Activated naive CD8-positive, alpha-beta T cell treated with anti-CD3 and anti-CD28 coated beads, Interleukin-2, amount 10 ng/mL, durations not matched to agents 7 days and 5 days (primary cell): ENCODE measurements at regions not wholly inside any gene's neighbourhood (a gene's known extent, or its start where the extent isn't known, plus 50 kb on each side); places are given as distances from the start of the nearest gene placed in this dataset.
"Not testable (repeated sequence)": the region's sequence is repeated elsewhere in the genome, so short reads cannot be mapped to it uniquely, and the experiment has no call there.

Experiments
- ATAC-seq: fragments of 150-1000 bp; cut with Tn5 transposase; one replicate; pipeline ENCODE4 v1.10.0; 2021; ENCODE audit warnings: low read depth, moderate library complexity
- POLR2A ChIA-PET: fragments of 350-600 bp; sonication (Branson Sonifier 250); formaldehyde crosslinking; loops from one replicate; lab custom pipeline; 2021; ENCODE audit warnings: antibody characterized with exemption; lab: Charles Lee
- DNase-seq: peaks from one replicate; pipeline ENCODE4 v3.0.0; 2021
- H3K27ac Mint-ChIP-seq: one replicate; pipeline ENCODE4 v1.8.0; 2022; ENCODE audit warnings: mild to moderate bottlenecking, mixed read lengths
- H3K27me3 Mint-ChIP-seq: one replicate; pipeline ENCODE4 v1.8.0; 2022; ENCODE audit warnings: mild to moderate bottlenecking, moderate library complexity, mixed read lengths
- H3K36me3 Mint-ChIP-seq: one replicate; pipeline ENCODE4 v1.8.0; 2021; ENCODE audit warnings: mild to moderate bottlenecking, mixed read lengths
- H3K4me1 Mint-ChIP-seq: one replicate; pipeline ENCODE4 v1.8.0; 2021; ENCODE audit warnings: mixed read lengths
- H3K4me3 Mint-ChIP-seq: one replicate; pipeline ENCODE4 v1.8.0; 2022; ENCODE audit warnings: mild to moderate bottlenecking, moderate library complexity, mixed read lengths
- H3K9me3 Mint-ChIP-seq: one replicate; pipeline ENCODE4 v1.8.0; 2021; ENCODE audit warnings: mixed read lengths

GRCh38 chr1:219412772-219413171 is 200.1 kb downstream of the ZC3H11B start:
- H3K4me3 Mint-ChIP-seq: no peak overlapping the region
- ATAC-seq (no peak), DNase-seq (no peak)
- H3K27ac Mint-ChIP-seq: no peak overlapping the region
- H3K9me3 Mint-ChIP-seq: no peaks in the 10 kb centered on the region
- POLR2A ChIA-PET: no interaction called here
- no peaks in the 10 kb centered on the region for H3K36me3 Mint-ChIP-seq
- H3K4me1 Mint-ChIP-seq: no peaks in the 10 kb centered on the region
- peaks cover 2% of the 10 kb centered on the region for H3K27me3 Mint-ChIP-seq

- H3K36me3 Mint-ChIP-seq, POLR2A ChIA-PET, H3K4me1 Mint-ChIP-seq, H3K27me3 Mint-ChIP-seq, DNase-seq, H3K9me3 Mint-ChIP-seq, H3K27ac Mint-ChIP-seq, ATAC-seq, H3K4me3 Mint-ChIP-seq: not testable (repeated sequence)
Measured at GRCh38 chr1:219410721-219411120, 202.2 kb downstream of the ZC3H11B start.

- H3K9me3 Mint-ChIP-seq: no peaks in the 10 kb centered on the region
- ATAC-seq (no peak), DNase-seq (no peak)
- no peak overlapping the region for H3K27ac Mint-ChIP-seq
- no peak overlapping the region for H3K4me3 Mint-ChIP-seq
- POLR2A ChIA-PET: no interaction called here
- no peaks in the 10 kb centered on the region for H3K27me3 Mint-ChIP-seq
- H3K4me1 Mint-ChIP-seq: no peaks in the 10 kb centered on the region
- no peaks in the 10 kb centered on the region for H3K36me3 Mint-ChIP-seq
Measured at GRCh38 chr1:219405531-219406331, 207.2 kb downstream of the ZC3H11B start.

GRCh38 chr1:219404629-219405028 is 208.3 kb downstream of the ZC3H11B start:
- no peaks in the 10 kb centered on the region for H3K4me1 Mint-ChIP-seq
- H3K27ac Mint-ChIP-seq: no peak overlapping the region
- ATAC-seq: no peak
- POLR2A ChIA-PET: no interaction called here
- no peak overlapping the region for H3K4me3 Mint-ChIP-seq
- DNase-seq: no peak
- no peaks in the 10 kb centered on the region for H3K27me3 Mint-ChIP-seq
- no peaks in the 10 kb centered on the region for H3K36me3 Mint-ChIP-seq
- no peaks in the 10 kb centered on the region for H3K9me3 Mint-ChIP-seq

GRCh38 chr1:219402925-219403324 is 210.0 kb downstream of the ZC3H11B start:
- no peaks in the 10 kb centered on the region for H3K36me3 Mint-ChIP-seq
- no peak for DNase-seq
- no peak overlapping the region for H3K4me3 Mint-ChIP-seq
- no peaks in the 10 kb centered on the region for H3K27me3 Mint-ChIP-seq
- no peaks in the 10 kb centered on the region for H3K4me1 Mint-ChIP-seq
- no peaks in the 10 kb centered on the region for H3K9me3 Mint-ChIP-seq
- POLR2A ChIA-PET: no interaction called here
- no peak overlapping the region for H3K27ac Mint-ChIP-seq
- ATAC-seq: no peak

- Mint-ChIP-seq H3K9me3 (no peaks in the 10 kb centered on the region), H3K36me3 (no peaks in the 10 kb centered on the region), H3K4me3 (no peak overlapping the region), H3K27me3 (no peaks in the 10 kb centered on the region), H3K4me1 (no peaks in the 10 kb centered on the region), H3K27ac (no peak overlapping the region)
- ATAC-seq (no peak), DNase-seq (no peak)
- POLR2A ChIA-PET: no interaction called here
Measured at GRCh38 chr1:219401724-219402625, 210.9 kb downstream of the ZC3H11B start.

- no peaks in the 10 kb centered on the region for H3K36me3 Mint-ChIP-seq
Measured at GRCh38 chr1:219399446-219399845, 213.5 kb downstream of the ZC3H11B start.

GRCh38 chr1:219398815-219399396 is 214.0 kb downstream of the ZC3H11B start:
- Mint-ChIP-seq H3K27me3 (no peaks in the 10 kb centered on the region), H3K4me1 (no peaks in the 10 kb centered on the region), H3K4me3 (no peak overlapping the region), H3K9me3 (peaks cover 7% of the 10 kb centered on the region), H3K36me3 (no peaks in the 10 kb centered on the region), H3K27ac (no peak overlapping the region)
- DNase-seq (no peak), ATAC-seq (no peak)
- POLR2A ChIA-PET: no interaction called here

More at GRCh38 chr1:219399446-219399845, 213.5 kb downstream of the ZC3H11B start:
- ATAC-seq (no peak), DNase-seq (no peak)
- H3K27me3 Mint-ChIP-seq: no peaks in the 10 kb centered on the region
- H3K9me3 Mint-ChIP-seq: peaks cover 7% of the 10 kb centered on the region
- H3K27ac Mint-ChIP-seq: no peak overlapping the region
- POLR2A ChIA-PET: no interaction called here
- no peak overlapping the region for H3K4me3 Mint-ChIP-seq
- H3K4me1 Mint-ChIP-seq: no peaks in the 10 kb centered on the region

GRCh38 chr1:219397511-219397910 is 215.4 kb downstream of the ZC3H11B start:
- POLR2A ChIA-PET: no interaction called here
- ATAC-seq: no peak
- H3K9me3 Mint-ChIP-seq: peaks cover 7% of the 10 kb centered on the region
- H3K27ac Mint-ChIP-seq: no peak overlapping the region
- H3K36me3 Mint-ChIP-seq: no peaks in the 10 kb centered on the region
- DNase-seq: no peak
- no peak overlapping the region for H3K4me3 Mint-ChIP-seq
- no peaks in the 10 kb centered on the region for H3K27me3 Mint-ChIP-seq
- H3K4me1 Mint-ChIP-seq: no peaks in the 10 kb centered on the region

- no peak overlapping the region for H3K27ac Mint-ChIP-seq
- no peak overlapping the region for H3K4me3 Mint-ChIP-seq
- POLR2A ChIA-PET: no interaction called here
- no peaks in the 10 kb centered on the region for H3K36me3 Mint-ChIP-seq
- H3K27me3 Mint-ChIP-seq: no peaks in the 10 kb centered on the region
- peaks cover 4% of the 10 kb centered on the region for H3K9me3 Mint-ChIP-seq
- ATAC-seq (no peak), DNase-seq (no peak)
- H3K4me1 Mint-ChIP-seq: no peaks in the 10 kb centered on the region
Measured at GRCh38 chr1:219391297-219391696, 217.6 kb downstream of the LYPLAL1 start.

GRCh38 chr1:219387211-219387610 is 213.5 kb downstream of the LYPLAL1 start:
- Mint-ChIP-seq H3K36me3 (no peaks in the 10 kb centered on the region), H3K9me3 (no peaks in the 10 kb centered on the region), H3K27ac (no peak overlapping the region), H3K27me3 (no peaks in the 10 kb centered on the region), H3K4me1 (no peaks in the 10 kb centered on the region), H3K4me3 (no peak overlapping the region)
- DNase-seq (no peak), ATAC-seq (no peak)
- POLR2A ChIA-PET: no interaction called here

- H3K27me3 Mint-ChIP-seq: no peaks in the 10 kb centered on the region
- H3K9me3 Mint-ChIP-seq: no peaks in the 10 kb centered on the region
- no peak for DNase-seq
- ATAC-seq: peak; percentile 50
- H3K4me3 Mint-ChIP-seq: no peak overlapping the region
- no peak overlapping the region for H3K27ac Mint-ChIP-seq
- H3K36me3 Mint-ChIP-seq: no peaks in the 10 kb centered on the region
- POLR2A ChIA-PET: no interaction called here
- no peaks in the 10 kb centered on the region for H3K4me1 Mint-ChIP-seq
Measured at GRCh38 chr1:219385787-219386427, 212.2 kb downstream of the LYPLAL1 start.

- H3K4me1 Mint-ChIP-seq: no peaks in the 10 kb centered on the region
- no peaks in the 10 kb centered on the region for H3K36me3 Mint-ChIP-seq
- no peak overlapping the region for H3K4me3 Mint-ChIP-seq
- H3K27me3 Mint-ChIP-seq: no peaks in the 10 kb centered on the region
- DNase-seq: no peak
- no peaks in the 10 kb centered on the region for H3K9me3 Mint-ChIP-seq
- ATAC-seq: no peak
- H3K27ac Mint-ChIP-seq: no peak overlapping the region
- POLR2A ChIA-PET: no interaction called here
Measured at GRCh38 chr1:219383281-219383680, 209.6 kb downstream of the LYPLAL1 start.
